ENCODE measurements at regions not wholly inside any gene's neighbourhood (a gene's known extent, or its start where the extent isn't known, plus 50 kb on each side); places are given as distances from the start of the nearest gene placed in this dataset.

GRCh38 chr2:211070547-211070946 is 514.1 kb downstream of the CPS1 start:
- Histone ChIP-seq H3K4me3 (ENCODE audit: low read depth, low read length) (no peak overlapping the region), H3K9me3 (ENCODE audit: control insufficient read depth, insufficient read depth, low read length) (no peaks in the 10 kb centered on the region), H3K27me3 (ENCODE audit: control insufficient read depth, insufficient read depth, low read length) (no peaks in the 10 kb centered on the region), H3K9ac (ENCODE audit: low read depth, low read length) (no peak overlapping the region), H3K36me3 (ENCODE audit: control insufficient read depth, insufficient read depth, low read length) (no peaks in the 10 kb centered on the region), H3K4me1 (ENCODE audit: control insufficient read depth, insufficient read depth, low read length) (no peaks in the 10 kb centered on the region)

GRCh38 chr2:211077216-211077767 is 520.9 kb downstream of the CPS1 start:
- Histone ChIP-seq H3K9me3 (ENCODE audit: control insufficient read depth, insufficient read depth, low read length) (no peaks in the 10 kb centered on the region), H3K9ac (ENCODE audit: low read depth, low read length) (no peak overlapping the region), H3K4me1 (ENCODE audit: control insufficient read depth, insufficient read depth, low read length) (no peaks in the 10 kb centered on the region), H3K27me3 (ENCODE audit: control insufficient read depth, insufficient read depth, low read length) (no peaks in the 10 kb centered on the region), H3K4me3 (ENCODE audit: low read depth, low read length) (no peak overlapping the region), H3K36me3 (ENCODE audit: control insufficient read depth, insufficient read depth, low read length) (no peaks in the 10 kb centered on the region)

GRCh38 chr2:211084352-211084751 is 528.0 kb downstream of the CPS1 start:
- H3K27me3 ChIP-seq (ENCODE audit: control insufficient read depth, insufficient read depth, low read length), result no peaks in the 10 kb centered on the region
- H3K4me1 ChIP-seq (ENCODE audit: control insufficient read depth, insufficient read depth, low read length), result no peaks in the 10 kb centered on the region
- H3K9me3 ChIP-seq (ENCODE audit: control insufficient read depth, insufficient read depth, low read length), result no peaks in the 10 kb centered on the region
- H3K9ac ChIP-seq (ENCODE audit: low read depth, low read length), result no peak overlapping the region
- H3K4me3 ChIP-seq (ENCODE audit: low read depth, low read length), result no peak overlapping the region
- H3K36me3 ChIP-seq (ENCODE audit: control insufficient read depth, insufficient read depth, low read length), result no peaks in the 10 kb centered on the region

GRCh38 chr2:211085056-211085680 is 528.8 kb downstream of the CPS1 start:
- H3K9me3 ChIP-seq (ENCODE audit: control insufficient read depth, insufficient read depth, low read length), result no peaks in the 10 kb centered on the region
- no peak overlapping the region for H3K9ac ChIP-seq (ENCODE audit: low read depth, low read length)
- H3K36me3 ChIP-seq (ENCODE audit: control insufficient read depth, insufficient read depth, low read length), result no peaks in the 10 kb centered on the region
- H3K4me3 ChIP-seq (ENCODE audit: low read depth, low read length), result no peak overlapping the region
- no peaks in the 10 kb centered on the region for H3K27me3 ChIP-seq (ENCODE audit: control insufficient read depth, insufficient read depth, low read length)
- H3K4me1 ChIP-seq (ENCODE audit: control insufficient read depth, insufficient read depth, low read length), result no peaks in the 10 kb centered on the region

- Histone ChIP-seq H3K9me3 (ENCODE audit: control insufficient read depth, insufficient read depth, low read length) (no peaks in the 10 kb centered on the region), H3K9ac (ENCODE audit: low read depth, low read length) (no peak overlapping the region)
Observed at GRCh38 chr2:211086049-211086448, 529.6 kb downstream of the CPS1 start.

GRCh38 chr2:211089127-211089526 is 532.7 kb downstream of the CPS1 start:
- H3K36me3 ChIP-seq (ENCODE audit: control insufficient read depth, insufficient read depth, low read length), result no peaks in the 10 kb centered on the region
- no peak overlapping the region for H3K4me3 ChIP-seq (ENCODE audit: low read depth, low read length)

More at GRCh38 chr2:211086049-211086448, 529.6 kb downstream of the CPS1 start:
- Histone ChIP-seq H3K4me1 (ENCODE audit: control insufficient read depth, insufficient read depth, low read length) (no peaks in the 10 kb centered on the region), H3K4me3 (ENCODE audit: low read depth, low read length) (no peak overlapping the region), H3K36me3 (ENCODE audit: control insufficient read depth, insufficient read depth, low read length) (no peaks in the 10 kb centered on the region), H3K27me3 (ENCODE audit: control insufficient read depth, insufficient read depth, low read length) (no peaks in the 10 kb centered on the region)

GRCh38 chr2:211093743-211094303 is 537.4 kb downstream of the CPS1 start:
- Histone ChIP-seq H3K9ac (ENCODE audit: low read depth, low read length) (no peak overlapping the region), H3K36me3 (ENCODE audit: control insufficient read depth, insufficient read depth, low read length) (no peaks in the 10 kb centered on the region), H3K4me3 (ENCODE audit: low read depth, low read length) (no peak overlapping the region), H3K27me3 (ENCODE audit: control insufficient read depth, insufficient read depth, low read length) (no peaks in the 10 kb centered on the region), H3K4me1 (ENCODE audit: control insufficient read depth, insufficient read depth, low read length) (no peaks in the 10 kb centered on the region), H3K9me3 (ENCODE audit: control insufficient read depth, insufficient read depth, low read length) (no peaks in the 10 kb centered on the region)

More at GRCh38 chr2:211089127-211089526, 532.7 kb downstream of the CPS1 start:
- Histone ChIP-seq H3K4me1 (ENCODE audit: control insufficient read depth, insufficient read depth, low read length) (no peaks in the 10 kb centered on the region), H3K9ac (ENCODE audit: low read depth, low read length) (no peak overlapping the region), H3K9me3 (ENCODE audit: control insufficient read depth, insufficient read depth, low read length) (no peaks in the 10 kb centered on the region), H3K27me3 (ENCODE audit: control insufficient read depth, insufficient read depth, low read length) (no peaks in the 10 kb centered on the region)

- H3K9me3 ChIP-seq (ENCODE audit: control insufficient read depth, insufficient read depth, low read length), result no peaks in the 10 kb centered on the region
- no peaks in the 10 kb centered on the region for H3K4me1 ChIP-seq (ENCODE audit: control insufficient read depth, insufficient read depth, low read length)
- H3K36me3 ChIP-seq (ENCODE audit: control insufficient read depth, insufficient read depth, low read length), result no peaks in the 10 kb centered on the region
- H3K27me3 ChIP-seq (ENCODE audit: control insufficient read depth, insufficient read depth, low read length), result no peaks in the 10 kb centered on the region
- H3K4me3 ChIP-seq (ENCODE audit: low read depth, low read length), result no peak overlapping the region
- no peak overlapping the region for H3K9ac ChIP-seq (ENCODE audit: low read depth, low read length)
Observed at GRCh38 chr2:211103989-211104388, 547.6 kb downstream of the CPS1 start.

GRCh38 chr2:211113334-211114175 is 557.2 kb downstream of the CPS1 start:
- no peaks in the 10 kb centered on the region for H3K36me3 ChIP-seq (ENCODE audit: control insufficient read depth, insufficient read depth, low read length)
- no peaks in the 10 kb centered on the region for H3K27me3 ChIP-seq (ENCODE audit: control insufficient read depth, insufficient read depth, low read length)
- no peak overlapping the region for H3K9ac ChIP-seq (ENCODE audit: low read depth, low read length)
- no peak overlapping the region for H3K4me3 ChIP-seq (ENCODE audit: low read depth, low read length)
- no peaks in the 10 kb centered on the region for H3K4me1 ChIP-seq (ENCODE audit: control insufficient read depth, insufficient read depth, low read length)
- H3K9me3 ChIP-seq (ENCODE audit: control insufficient read depth, insufficient read depth, low read length), result no peaks in the 10 kb centered on the region

- H3K27me3 ChIP-seq (ENCODE audit: control insufficient read depth, insufficient read depth, low read length), result no peaks in the 10 kb centered on the region
- H3K9me3 ChIP-seq (ENCODE audit: control insufficient read depth, insufficient read depth, low read length), result no peaks in the 10 kb centered on the region
- no peak overlapping the region for H3K4me3 ChIP-seq (ENCODE audit: low read depth, low read length)
- no peaks in the 10 kb centered on the region for H3K36me3 ChIP-seq (ENCODE audit: control insufficient read depth, insufficient read depth, low read length)
- no peaks in the 10 kb centered on the region for H3K4me1 ChIP-seq (ENCODE audit: control insufficient read depth, insufficient read depth, low read length)
- H3K9ac ChIP-seq (ENCODE audit: low read depth, low read length), result no peak overlapping the region
Observed at GRCh38 chr2:211114826-211115455, 558.5 kb downstream of the CPS1 start.

GRCh38 chr2:211117026-211117425 is 560.6 kb downstream of the CPS1 start:
- Histone ChIP-seq H3K36me3 (ENCODE audit: control insufficient read depth, insufficient read depth, low read length) (no peaks in the 10 kb centered on the region), H3K27me3 (ENCODE audit: control insufficient read depth, insufficient read depth, low read length) (no peaks in the 10 kb centered on the region), H3K9ac (ENCODE audit: low read depth, low read length) (no peak overlapping the region), H3K4me1 (ENCODE audit: control insufficient read depth, insufficient read depth, low read length) (no peaks in the 10 kb centered on the region), H3K9me3 (ENCODE audit: control insufficient read depth, insufficient read depth, low read length) (no peaks in the 10 kb centered on the region), H3K4me3 (ENCODE audit: low read depth, low read length) (no peak overlapping the region)

All from iPS-15b (cell line).